ENCODE measurements at regions not wholly inside any gene's neighbourhood (a gene's known extent, or its start where the extent isn't known, plus 50 kb on each side); places are given as distances from the start of the nearest gene placed in this dataset.

- TF ChIP-seq POLR2A (IDR thresholded peaks at IDR 0.05) (no peak), POLR2AphosphoS5 (IDR thresholded peaks at IDR 0.05) (no peak)
Observed at GRCh38 chr1:239493811-239494414, 107.5 kb downstream of the CHRM3 start.

Measured in stomach (tissue), 4 donors.